WTC11 (cell line): ENCODE measurements at regions not wholly inside any gene's neighbourhood (a gene's known extent, or its start where the extent isn't known, plus 50 kb on each side); places are given as distances from the start of the nearest gene placed in this dataset.
A peak's percentile ranks its signal among the peaks of the same experiment; 100 is the strongest.

Source experiments
- ATAC-seq: fragments of 200-7000 bp; cut with Tn5 transposase; 2 replicates; pipeline ENCODE4 v1.10.0; 2021; ENCODE audit warnings: mild to moderate bottlenecking, moderate library complexity
- CTCF ChIA-PET: fragments of 300-600 bp; sonication (Branson Sonifier 250); formaldehyde crosslinking; loops from one replicate; lab custom pipeline; 2021; ENCODE audit warnings: antibody characterized with exemption; lab: Charles Lee
- POLR2A ChIA-PET: fragments of 350-600 bp; sonication (Branson Sonifier 250); formaldehyde crosslinking; loops from one replicate; lab custom pipeline; 2021; ENCODE audit warnings: antibody characterized with exemption; lab: Charles Lee
- DNase-seq: peaks from one replicate; pipeline ENCODE4 v3.0.0; 2021; ENCODE audit warnings: low spot score
- H3K27ac Mint-ChIP-seq: 2 replicates; pipeline ENCODE4 v1.8.0; 2021; ENCODE audit warnings: mixed read lengths
- H3K27me3 Mint-ChIP-seq: 2 replicates; pipeline ENCODE4 v1.8.0; 2021; ENCODE audit warnings: low read depth, mild to moderate bottlenecking, moderate library complexity, mixed read lengths
- H3K36me3 Mint-ChIP-seq: 2 replicates; pipeline ENCODE4 v1.8.0; 2021; ENCODE audit warnings: mixed read lengths
- H3K4me1 Mint-ChIP-seq: 2 replicates; pipeline ENCODE4 v1.8.0; 2022; ENCODE audit warnings: mixed read lengths
- H3K4me3 Mint-ChIP-seq: 2 replicates; pipeline ENCODE4 v1.8.0; 2021; ENCODE audit warnings: mild to moderate bottlenecking, moderate library complexity, mixed read lengths
- H3K9me3 Mint-ChIP-seq: 2 replicates; pipeline ENCODE4 v1.8.0; 2021; ENCODE audit warnings: mixed read lengths
- ATF1 ChIP-seq: sonication (generic); formaldehyde crosslinking; IDR thresholded peaks from 2 replicates; pipeline ENCODE4 v1.8.1; 2023; ENCODE audit warnings: mild to moderate bottlenecking, moderate library complexity, missing genetic modification reagents
- ATF3 ChIP-seq: sonication (generic); formaldehyde crosslinking; conservative IDR thresholded peaks from 2 replicates; pipeline ENCODE4 v1.8.1; 2022; ENCODE audit warnings: mild to moderate bottlenecking, missing genetic modification reagents
- CREB1 ChIP-seq: sonication (generic); formaldehyde crosslinking; IDR thresholded peaks from 2 replicates; pipeline ENCODE4 v1.8.0; 2023; ENCODE audit warnings: mild to moderate bottlenecking, missing genetic modification reagents
- GABPB1 ChIP-seq: sonication (generic); formaldehyde crosslinking; IDR thresholded peaks from 2 replicates; pipeline ENCODE4 v1.8.1; 2023; ENCODE audit warnings: mild to moderate bottlenecking, missing genetic modification reagents
- GTF2I ChIP-seq: fragments of 250-450 bp; sonication (Bioruptor Pico); conservative IDR thresholded peaks from 2 replicates; pipeline ENCODE4 v1.4.0; 2021; ENCODE audit warnings: mild to moderate bottlenecking
- PRDM15 ChIP-seq: sonication (generic); formaldehyde crosslinking; IDR thresholded peaks from 2 replicates; pipeline ENCODE4 v1.8.0; 2022; ENCODE audit warnings: missing genetic modification reagents
- PRRX2 ChIP-seq: fragments of 250-450 bp; sonication (Bioruptor Pico); IDR thresholded peaks from 2 replicates; pipeline ENCODE4 v1.8.0; 2021; ENCODE audit warnings: mild to moderate bottlenecking
- SOX15 ChIP-seq: fragments of 250-450 bp; sonication (Bioruptor Pico); IDR thresholded peaks from 2 replicates; pipeline ENCODE4 v1.9.0; 2021; ENCODE audit warnings: mild to moderate bottlenecking
- SP1 ChIP-seq: sonication (generic); formaldehyde crosslinking; conservative IDR thresholded peaks from 2 replicates; pipeline ENCODE4 v1.8.1; 2022; ENCODE audit warnings: missing genetic modification reagents
- ZNF423 ChIP-seq: fragments of 250-450 bp; sonication (Bioruptor Pico); IDR thresholded peaks from 2 replicates; pipeline ENCODE4 v2.1.2; 2022; ENCODE audit warnings: mild to moderate bottlenecking, moderate library complexity
- ZNF512 ChIP-seq: sonication (generic); formaldehyde crosslinking; IDR thresholded peaks from 2 replicates; pipeline ENCODE4 v1.8.1; 2022; ENCODE audit warnings: missing genetic modification reagents, borderline replicate concordance
- ZSCAN18 ChIP-seq: fragments of 250-450 bp; sonication (Bioruptor Pico); IDR thresholded peaks from 2 replicates; pipeline ENCODE4 v2.1.2; 2022; ENCODE audit warnings: mild to moderate bottlenecking, moderate library complexity
- TF ChIP-seq, protein P1 (sequence below): fragments of 250-450 bp; sonication (Bioruptor Pico); conservative IDR thresholded peaks from 2 replicates; pipeline ENCODE4 v1.9.0; 2021; ENCODE audit warnings: mild to moderate bottlenecking

- CTCF ChIA-PET = no interaction called here
- no peaks in the 10 kb centered on the region for H3K27me3 Mint-ChIP-seq
- no peaks in the 10 kb centered on the region for H3K36me3 Mint-ChIP-seq
- H3K4me3 Mint-ChIP-seq = no peak overlapping the region
- no peak for DNase-seq
- H3K4me1 Mint-ChIP-seq = no peaks in the 10 kb centered on the region
- TF ChIP-seq CREB1 (no peak), ATF1 (no peak), GABPB1 (CRISPR knock-in tag) (peak; percentile 68; the same call in 1 of the 2 replicates), ATF3 (CRISPR knock-in tag) (no peak), GTF2I (CRISPR knock-in tag) (no peak)
- no peak for ATAC-seq
- no peak overlapping the region for H3K27ac Mint-ChIP-seq
- H3K9me3 Mint-ChIP-seq = no peaks in the 10 kb centered on the region
- POLR2A ChIA-PET = no interaction called here
These were observed 109.9 kb downstream of the AHR start for GRCh38 chr7:17408245-17408903.

- TF ChIP-seq ZNF423 (CRISPR knock-in tag) = no peak
- no peak for DNase-seq
- no peak overlapping the region for H3K27ac Mint-ChIP-seq
- H3K4me1 Mint-ChIP-seq = no peaks in the 10 kb centered on the region
- no peak overlapping the region for H3K4me3 Mint-ChIP-seq
- H3K27me3 Mint-ChIP-seq = no peaks in the 10 kb centered on the region
- POLR2A ChIA-PET = no interaction called here
- no peak for ATAC-seq
- no peaks in the 10 kb centered on the region for H3K9me3 Mint-ChIP-seq
- no peaks in the 10 kb centered on the region for H3K36me3 Mint-ChIP-seq
- CTCF ChIA-PET = no interaction called here
These were observed 110.4 kb downstream of the AHR start for GRCh38 chr7:17408904-17409290.

- ATAC-seq (no peak), DNase-seq (no peak)
- Mint-ChIP-seq H3K4me1 (no peaks in the 10 kb centered on the region), H3K4me3 (no peak overlapping the region), H3K36me3 (no peaks in the 10 kb centered on the region), H3K27me3 (no peaks in the 10 kb centered on the region), H3K9me3 (no peaks in the 10 kb centered on the region), H3K27ac (no peak overlapping the region)
- ChIA-PET CTCF (no interaction called here), POLR2A (no interaction called here)
- TF ChIP-seq SOX15 (CRISPR knock-in tag) = no peak
- TF ChIP-seq SP1 (CRISPR knock-in tag) = no peak
- no peak for TF ChIP-seq PRDM15 (CRISPR knock-in tag)
- TF ChIP-seq PRRX2 (CRISPR knock-in tag) = no peak
These were observed 113.5 kb downstream of the AHR start for GRCh38 chr7:17411922-17412321.

GRCh38 chr7:17412883-17413282 lies 114.4 kb downstream of the AHR start:
- no peak for DNase-seq
- CTCF ChIA-PET = no interaction called here
- ATAC-seq = no peak
- H3K9me3 Mint-ChIP-seq = no peaks in the 10 kb centered on the region
- POLR2A ChIA-PET = no interaction called here
- H3K27ac Mint-ChIP-seq = no peak overlapping the region
- H3K27me3 Mint-ChIP-seq = no peaks in the 10 kb centered on the region
- no peak overlapping the region for H3K4me3 Mint-ChIP-seq
- H3K4me1 Mint-ChIP-seq = no peaks in the 10 kb centered on the region
- no peak for TF ChIP-seq PRRX2 (CRISPR knock-in tag)
- TF ChIP-seq, protein P1, sequence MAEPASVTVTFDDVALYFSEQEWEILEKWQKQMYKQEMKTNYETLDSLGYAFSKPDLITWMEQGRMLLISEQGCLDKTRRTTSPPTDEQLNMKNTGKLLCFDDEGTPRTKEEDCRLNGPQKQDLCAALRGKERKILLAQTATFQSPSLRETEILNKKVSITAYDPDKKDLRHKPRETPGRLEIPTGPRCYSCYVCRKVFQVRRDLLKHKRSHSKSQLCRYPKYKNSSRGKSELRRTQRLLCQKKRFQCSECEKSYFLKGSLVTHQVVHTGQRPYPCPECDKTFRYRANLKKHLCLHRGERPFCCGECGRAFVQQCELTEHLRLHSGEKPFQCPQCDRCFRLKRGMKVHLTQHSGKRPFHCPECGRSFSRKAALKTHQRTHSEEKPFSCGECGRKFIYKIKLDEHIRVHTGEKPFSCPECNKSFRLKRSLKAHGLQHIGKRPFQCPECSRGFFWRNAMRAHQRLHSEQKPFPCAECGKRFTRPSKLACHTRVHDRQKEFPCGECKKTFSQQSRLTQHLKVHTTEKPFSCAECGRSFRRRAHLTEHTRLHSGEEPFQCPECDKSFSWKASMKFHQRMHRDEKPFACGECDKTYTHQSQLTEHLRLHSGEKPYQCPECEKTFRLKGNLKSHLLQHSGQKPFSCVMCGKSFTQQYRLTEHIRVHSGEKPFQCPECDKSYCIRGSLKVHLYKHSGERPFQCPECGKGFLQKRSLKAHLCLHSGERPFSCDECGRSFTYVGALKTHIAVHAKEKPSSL = no peak
- no peak for TF ChIP-seq ZSCAN18 (CRISPR knock-in tag)
- no peak for TF ChIP-seq ZNF512 (CRISPR knock-in tag)
- TF ChIP-seq, all 79 proteins: peak for 0
- H3K36me3 Mint-ChIP-seq = no peaks in the 10 kb centered on the region
